Activated B cell treated with CpG ODN at 0.5 μM for 24 hours (primary cell): ENCODE measurements at regions not wholly inside any gene's neighbourhood (a gene's known extent, or its start where the extent isn't known, plus 50 kb on each side); places are given as distances from the start of the nearest gene placed in this dataset.
"Not testable (repeated sequence)": the region's sequence is repeated elsewhere in the genome, so short reads cannot be mapped to it uniquely, and the experiment has no call there.

Source experiments
- ATAC-seq: fragments of 200-7000 bp; cut with Tn5 transposase; one replicate; pipeline ENCODE4 v1.10.0; 2021; ENCODE audit warnings: low read depth, mild to moderate bottlenecking, moderate library complexity
- CTCF ChIA-PET: fragments of 350-600 bp; sonication (Branson Sonifier 250); formaldehyde crosslinking; loops from one replicate; lab custom pipeline; 2021; ENCODE audit warnings: antibody characterized with exemption; lab: Charles Lee
- POLR2A ChIA-PET: fragments of 350-600 bp; sonication (Branson Sonifier 250); formaldehyde crosslinking; loops from one replicate; lab custom pipeline; 2021; ENCODE audit warnings: antibody characterized with exemption; lab: Charles Lee
- DNase-seq: peaks from one replicate; pipeline ENCODE4 v3.0.0; 2022
- H3K27ac Mint-ChIP-seq: one replicate; pipeline ENCODE4 v1.8.0; 2020; ENCODE audit warnings: mixed read lengths
- H3K27me3 Mint-ChIP-seq: one replicate; pipeline ENCODE4 v1.8.0; 2021; ENCODE audit warnings: mixed read lengths
- H3K36me3 Mint-ChIP-seq: one replicate; pipeline ENCODE4 v1.8.0; 2021; ENCODE audit warnings: low read depth, mixed read lengths
- H3K4me1 Mint-ChIP-seq: one replicate; pipeline ENCODE4 v1.8.0; 2021; ENCODE audit warnings: mixed read lengths
- H3K4me3 Mint-ChIP-seq: one replicate; pipeline ENCODE4 v1.8.0; 2020; ENCODE audit warnings: mild to moderate bottlenecking, mixed read lengths
- H3K9me3 Mint-ChIP-seq: one replicate; pipeline ENCODE4 v1.8.0; 2020; ENCODE audit warnings: mixed read lengths
- intact Hi-C: fragments of 100-400 bp; cut with micrococcal nuclease; formaldehyde crosslinking; loops from one replicate; pipeline ENCODE4 v1.15.1; 2024
- TF ChIP-seq, protein P1 (sequence below): fragments of 200-600 bp; IDR thresholded peaks from one replicate; pipeline ENCODE4 v1.8.0; 2022; ENCODE audit warnings: antibody characterized with exemption, mild to moderate bottlenecking

DNA sequence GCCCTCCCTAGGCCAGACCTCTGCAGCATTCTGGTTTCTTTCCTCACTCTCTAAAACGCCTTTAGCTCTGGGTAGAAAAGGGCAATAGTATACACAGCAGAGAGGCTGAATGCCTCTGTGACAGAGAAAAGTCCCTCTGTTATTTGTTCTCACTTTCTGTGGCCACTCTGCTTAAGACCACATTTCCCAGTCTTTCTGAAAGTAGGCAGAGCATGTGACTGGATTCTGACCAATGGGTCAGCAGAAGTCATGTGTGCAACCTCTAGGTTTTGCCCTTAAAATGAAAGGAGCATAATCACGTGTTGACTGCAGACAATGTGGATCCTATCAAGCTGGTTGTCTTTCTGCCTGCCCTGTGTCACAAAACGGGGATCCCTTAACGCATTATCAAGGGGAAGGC is 79.7 kb upstream of the MARK1 start:
- ChIA-PET POLR2A (no interaction called here), CTCF (interaction anchor here (0.7 kb wide), 1 partner anchor 229 kb away, joined by 3 read pairs; no protein-coding TSS in a partner anchor)
- Mint-ChIP-seq H3K27me3 (peaks cover 7% of the 10 kb centered on the region), H3K9me3 (peaks cover 12% of the 10 kb centered on the region), H3K27ac (no peak overlapping the region), H3K4me3 (no peak overlapping the region), H3K4me1 (no peaks in the 10 kb centered on the region), H3K36me3 (no peaks in the 10 kb centered on the region)
- TF ChIP-seq, protein P1, sequence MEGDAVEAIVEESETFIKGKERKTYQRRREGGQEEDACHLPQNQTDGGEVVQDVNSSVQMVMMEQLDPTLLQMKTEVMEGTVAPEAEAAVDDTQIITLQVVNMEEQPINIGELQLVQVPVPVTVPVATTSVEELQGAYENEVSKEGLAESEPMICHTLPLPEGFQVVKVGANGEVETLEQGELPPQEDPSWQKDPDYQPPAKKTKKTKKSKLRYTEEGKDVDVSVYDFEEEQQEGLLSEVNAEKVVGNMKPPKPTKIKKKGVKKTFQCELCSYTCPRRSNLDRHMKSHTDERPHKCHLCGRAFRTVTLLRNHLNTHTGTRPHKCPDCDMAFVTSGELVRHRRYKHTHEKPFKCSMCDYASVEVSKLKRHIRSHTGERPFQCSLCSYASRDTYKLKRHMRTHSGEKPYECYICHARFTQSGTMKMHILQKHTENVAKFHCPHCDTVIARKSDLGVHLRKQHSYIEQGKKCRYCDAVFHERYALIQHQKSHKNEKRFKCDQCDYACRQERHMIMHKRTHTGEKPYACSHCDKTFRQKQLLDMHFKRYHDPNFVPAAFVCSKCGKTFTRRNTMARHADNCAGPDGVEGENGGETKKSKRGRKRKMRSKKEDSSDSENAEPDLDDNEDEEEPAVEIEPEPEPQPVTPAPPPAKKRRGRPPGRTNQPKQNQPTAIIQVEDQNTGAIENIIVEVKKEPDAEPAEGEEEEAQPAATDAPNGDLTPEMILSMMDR = no peak
- intact Hi-C loops = no loop called here
- DNase-seq = no peak
- ATAC-seq = no peak

DNA sequence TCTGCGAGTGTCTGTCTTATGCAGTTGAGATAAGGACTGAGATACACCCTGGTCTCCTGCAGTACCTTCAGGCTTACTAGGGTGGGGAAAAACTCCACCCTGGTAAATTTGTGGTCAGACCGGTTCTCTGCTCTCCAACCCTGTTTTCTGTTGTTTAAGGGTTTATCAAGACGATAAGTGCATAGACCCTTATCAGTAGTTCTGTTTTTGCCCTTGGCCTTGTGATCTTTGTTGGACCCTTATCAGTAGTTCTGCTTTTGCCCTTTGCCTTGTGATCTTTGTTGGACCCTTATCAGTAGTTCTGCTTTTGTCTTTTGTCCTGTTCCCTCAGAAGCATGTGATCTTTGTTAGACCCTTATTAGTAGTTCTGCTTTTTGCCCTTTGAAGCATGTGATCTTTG is 83.3 kb upstream of the MARK1 start:
- H3K27ac Mint-ChIP-seq, H3K27me3 Mint-ChIP-seq, ATAC-seq, H3K4me3 Mint-ChIP-seq, CTCF ChIA-PET, DNase-seq, H3K36me3 Mint-ChIP-seq, intact Hi-C loops, H3K4me1 Mint-ChIP-seq, POLR2A ChIA-PET: not testable (repeated sequence)
- H3K9me3 Mint-ChIP-seq = peaks cover 12% of the 10 kb centered on the region

DNA sequence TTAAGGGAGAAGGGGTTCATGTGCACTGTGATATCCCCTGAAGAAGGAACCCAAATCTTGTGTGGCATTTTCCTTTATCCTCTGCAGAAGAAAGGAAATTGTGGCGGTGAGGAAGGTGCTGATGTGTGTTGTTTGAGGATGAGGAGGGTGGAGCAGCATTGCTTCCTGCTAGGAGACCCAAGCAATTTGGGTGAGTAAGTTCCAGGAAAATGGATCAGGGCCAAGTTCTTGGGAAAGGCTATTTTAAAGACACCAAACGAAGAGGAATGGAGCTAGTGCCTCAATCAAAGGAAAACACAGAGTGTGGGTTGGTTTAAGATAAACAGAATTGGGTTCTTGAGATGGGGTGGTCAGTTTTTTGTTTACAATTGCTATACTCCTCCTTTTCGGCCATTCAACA is 86.7 kb upstream of the MARK1 start:
- Mint-ChIP-seq H3K27ac (no peak overlapping the region), H3K36me3 (no peaks in the 10 kb centered on the region)
- ATAC-seq = no peak

DNA sequence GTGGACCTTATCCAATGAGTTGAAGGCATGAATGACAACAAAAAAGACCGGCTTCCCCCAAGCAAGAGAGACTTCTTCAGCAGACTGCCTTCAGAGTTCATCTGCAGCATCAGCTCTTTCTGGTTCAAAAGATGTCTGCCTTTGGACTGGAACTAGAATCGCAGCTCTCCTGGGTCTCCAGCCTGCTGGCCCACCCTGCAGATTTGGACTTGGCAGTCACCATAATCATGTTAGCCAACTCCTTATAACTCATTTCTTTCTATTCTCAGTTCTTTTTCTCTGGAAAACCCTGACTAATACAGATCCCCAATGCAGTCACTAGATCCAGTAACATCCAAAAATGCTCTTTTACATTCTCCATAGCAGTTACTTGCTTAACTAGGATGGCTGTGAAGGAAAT is 89.2 kb upstream of the MARK1 start:
- no peak for ATAC-seq

More for the DNA sequence above, 86.7 kb upstream of the MARK1 start:
- H3K4me1 Mint-ChIP-seq = no peaks in the 10 kb centered on the region
- H3K4me3 Mint-ChIP-seq = no peak overlapping the region
- DNase-seq = no peak
- intact Hi-C loops = no loop called here
- POLR2A ChIA-PET = no interaction called here
- CTCF ChIA-PET = no interaction called here
- H3K27me3 Mint-ChIP-seq = peaks cover 6% of the 10 kb centered on the region
- H3K9me3 Mint-ChIP-seq = peaks cover 12% of the 10 kb centered on the region
- TF ChIP-seq, protein P1 = no peak

DNA sequence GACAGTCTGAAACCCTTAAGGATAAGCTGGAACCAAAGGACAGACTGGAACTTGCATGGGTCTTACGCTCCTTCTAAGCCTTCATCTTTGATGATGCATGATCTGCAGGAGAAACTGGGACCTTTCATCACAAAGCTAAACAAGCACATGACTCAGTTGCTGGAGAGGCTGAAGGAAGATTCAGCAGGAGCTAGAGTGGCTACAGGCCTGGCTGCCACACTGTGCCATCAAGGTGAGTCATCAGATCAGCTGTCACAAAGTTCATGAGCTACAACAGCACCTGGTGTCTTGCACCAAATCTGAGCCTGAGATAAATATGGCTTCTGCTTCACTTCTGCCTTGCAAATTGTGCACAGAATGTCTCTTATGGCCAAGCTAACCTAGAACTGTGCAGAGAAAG is 95.5 kb upstream of the MARK1 start:
- no peak for DNase-seq
- no peak for ATAC-seq
- TF ChIP-seq, protein P1 = no peak
- Mint-ChIP-seq H3K4me3 (no peak overlapping the region), H3K4me1 (no peaks in the 10 kb centered on the region), H3K27ac (no peak overlapping the region), H3K36me3 (no peaks in the 10 kb centered on the region), H3K27me3 (peaks cover 5% of the 10 kb centered on the region), H3K9me3 (no peaks in the 10 kb centered on the region)
- intact Hi-C loops = loop anchor here (5.0 kb wide), 1 partner anchor 215 kb away; no protein-coding TSS in a partner anchor
- POLR2A ChIA-PET = no interaction called here
- CTCF ChIA-PET = interaction anchor here (1.0 kb wide), 1 partner anchor 344 kb away, joined by 3 read pairs; no protein-coding TSS in a partner anchor

More for the DNA sequence above, 89.2 kb upstream of the MARK1 start:
- no peaks in the 10 kb centered on the region for H3K36me3 Mint-ChIP-seq
- TF ChIP-seq, protein P1 = no peak
- ChIA-PET CTCF (no interaction called here), POLR2A (no interaction called here)
- no peak overlapping the region for H3K27ac Mint-ChIP-seq
- H3K9me3 Mint-ChIP-seq = peaks cover under 1% of the 10 kb centered on the region
- H3K27me3 Mint-ChIP-seq = peaks cover 8% of the 10 kb centered on the region
- no peaks in the 10 kb centered on the region for H3K4me1 Mint-ChIP-seq
- H3K4me3 Mint-ChIP-seq = no peak overlapping the region
- intact Hi-C loops = no loop called here
- DNase-seq = no peak
